ENCODE measurements at regions not wholly inside any gene's neighbourhood (a gene's known extent, or its start where the extent isn't known, plus 50 kb on each side); places are given as distances from the start of the nearest gene placed in this dataset.

GRCh38 chr15:60070838-60071493, 66.9 kb downstream of the FOXB1 start:
- TF ChIP-seq, protein P1, sequence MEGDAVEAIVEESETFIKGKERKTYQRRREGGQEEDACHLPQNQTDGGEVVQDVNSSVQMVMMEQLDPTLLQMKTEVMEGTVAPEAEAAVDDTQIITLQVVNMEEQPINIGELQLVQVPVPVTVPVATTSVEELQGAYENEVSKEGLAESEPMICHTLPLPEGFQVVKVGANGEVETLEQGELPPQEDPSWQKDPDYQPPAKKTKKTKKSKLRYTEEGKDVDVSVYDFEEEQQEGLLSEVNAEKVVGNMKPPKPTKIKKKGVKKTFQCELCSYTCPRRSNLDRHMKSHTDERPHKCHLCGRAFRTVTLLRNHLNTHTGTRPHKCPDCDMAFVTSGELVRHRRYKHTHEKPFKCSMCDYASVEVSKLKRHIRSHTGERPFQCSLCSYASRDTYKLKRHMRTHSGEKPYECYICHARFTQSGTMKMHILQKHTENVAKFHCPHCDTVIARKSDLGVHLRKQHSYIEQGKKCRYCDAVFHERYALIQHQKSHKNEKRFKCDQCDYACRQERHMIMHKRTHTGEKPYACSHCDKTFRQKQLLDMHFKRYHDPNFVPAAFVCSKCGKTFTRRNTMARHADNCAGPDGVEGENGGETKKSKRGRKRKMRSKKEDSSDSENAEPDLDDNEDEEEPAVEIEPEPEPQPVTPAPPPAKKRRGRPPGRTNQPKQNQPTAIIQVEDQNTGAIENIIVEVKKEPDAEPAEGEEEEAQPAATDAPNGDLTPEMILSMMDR (IDR thresholded peaks at IDR 0.05) = no peak
- TF ChIP-seq EZH2phosphoT487 (IDR thresholded peaks at IDR 0.05) = no peak
- no peak for TF ChIP-seq EZH2 (IDR thresholded peaks at IDR 0.05)

Measured in neural progenitor cell (in vitro differentiated cells).